Astrocyte (in vitro differentiated cells and primary cell): ENCODE measurements at regions not wholly inside any gene's neighbourhood (a gene's known extent, or its start where the extent isn't known, plus 50 kb on each side); places are given as distances from the start of the nearest gene placed in this dataset.

ENCODE experiments used
- EZH2 ChIP-seq: IDR thresholded peaks from 2 replicates; pipeline ENCODE4 v1.6.1; 2012; ENCODE audit warnings: mild to moderate bottlenecking, low read length, inconsistent platforms; ENCODE audit not compliant: insufficient read depth
- TF ChIP-seq, protein P1 (sequence below): IDR thresholded peaks from 2 replicates; pipeline ENCODE4 v1.5.1; 2011; ENCODE audit warnings: low read depth, mild to moderate bottlenecking, inconsistent platforms, low read length, moderate library complexity; ENCODE audit not compliant: insufficient read depth

GRCh38 chr16:60404401-60404800, 1631.8 kb downstream of the CDH8 start:
- TF ChIP-seq, protein P1, sequence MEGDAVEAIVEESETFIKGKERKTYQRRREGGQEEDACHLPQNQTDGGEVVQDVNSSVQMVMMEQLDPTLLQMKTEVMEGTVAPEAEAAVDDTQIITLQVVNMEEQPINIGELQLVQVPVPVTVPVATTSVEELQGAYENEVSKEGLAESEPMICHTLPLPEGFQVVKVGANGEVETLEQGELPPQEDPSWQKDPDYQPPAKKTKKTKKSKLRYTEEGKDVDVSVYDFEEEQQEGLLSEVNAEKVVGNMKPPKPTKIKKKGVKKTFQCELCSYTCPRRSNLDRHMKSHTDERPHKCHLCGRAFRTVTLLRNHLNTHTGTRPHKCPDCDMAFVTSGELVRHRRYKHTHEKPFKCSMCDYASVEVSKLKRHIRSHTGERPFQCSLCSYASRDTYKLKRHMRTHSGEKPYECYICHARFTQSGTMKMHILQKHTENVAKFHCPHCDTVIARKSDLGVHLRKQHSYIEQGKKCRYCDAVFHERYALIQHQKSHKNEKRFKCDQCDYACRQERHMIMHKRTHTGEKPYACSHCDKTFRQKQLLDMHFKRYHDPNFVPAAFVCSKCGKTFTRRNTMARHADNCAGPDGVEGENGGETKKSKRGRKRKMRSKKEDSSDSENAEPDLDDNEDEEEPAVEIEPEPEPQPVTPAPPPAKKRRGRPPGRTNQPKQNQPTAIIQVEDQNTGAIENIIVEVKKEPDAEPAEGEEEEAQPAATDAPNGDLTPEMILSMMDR = no peak
- TF ChIP-seq EZH2 = no peak
